ENCODE measurements at regions not wholly inside any gene's neighbourhood (a gene's known extent, or its start where the extent isn't known, plus 50 kb on each side); places are given as distances from the start of the nearest gene placed in this dataset.
A peak's percentile ranks its signal among the peaks of the same experiment; 100 is the strongest.

GRCh38 chr9:92187390-92187789 lies 72.2 kb upstream of the SPTLC1 start:
- no peak overlapping the region for H3K4ac ChIP-seq (ENCODE audit: low read length)
- H3K18ac ChIP-seq (ENCODE audit: low read length) = no peak overlapping the region
- no peak overlapping the region for H3K4me2 ChIP-seq (ENCODE audit: insufficient read depth, low read length, poor library complexity, severe bottlenecking)
- no peak overlapping the region for H2BK12ac ChIP-seq (ENCODE audit: low read length)
- H3K36me3 ChIP-seq (replicated peaks in 1 of 2; ENCODE audit: control insufficient read depth in 2 of 2, insufficient read depth in 2 of 2, low read length in 2 of 2) = no peaks in the 10 kb centered on the region
- no peak overlapping the region for H3K14ac ChIP-seq (ENCODE audit: low read length)
- H3K9me3 ChIP-seq (replicated peaks in 1 of 2; ENCODE audit: control insufficient read depth in 2 of 2, insufficient read depth in 1 of 2, low read depth in 1 of 2, low read length in 2 of 2) = no peaks in the 10 kb centered on the region
- H3K27me3 ChIP-seq (ENCODE audit: control insufficient read depth in 3 of 3, insufficient read depth in 3 of 3, low read depth in 1 of 3, low read length in 3 of 3) = peaks cover 0 to 6% (median 0%) of the 10 kb centered on the region in 3 experiments
- no peak overlapping the region for H2AK5ac ChIP-seq (ENCODE audit: low read depth, low read length)
- no peak overlapping the region for H4K8ac ChIP-seq (ENCODE audit: low read depth, low read length)
- H2AFZ ChIP-seq (ENCODE audit: low read length) = no peak overlapping the region
- H3K27ac ChIP-seq (replicated peaks; ENCODE audit: low read length) = no peak overlapping the region
- no peak overlapping the region for H3K9ac ChIP-seq (ENCODE audit: low read depth, low read length, poor library complexity)
- H4K91ac ChIP-seq (ENCODE audit: low read depth, low read length, poor library complexity) = no peak overlapping the region
- H2BK120ac ChIP-seq (ENCODE audit: low read depth, low read length) = no peak overlapping the region
- H3K4me1 ChIP-seq (ENCODE audit: control insufficient read depth in 2 of 2, insufficient read depth in 1 of 2, low read depth in 1 of 2, low read length in 2 of 2) = peaks cover 9 to 13% of the 10 kb centered on the region in 2 donors
- no peak overlapping the region for H2BK15ac ChIP-seq (ENCODE audit: low read length)
- no peak for DNase-seq (ENCODE audit: low spot score)
- no CpG with 5 or more reads among the region's 3 CpGs for WGBS, 2 donors (ENCODE audit: extremely low coverage in 2 of 2, insufficient read length in 2 of 2, insufficient replicate concordance in 1 of 2)
- H3K23ac ChIP-seq (ENCODE audit: low read depth, low read length, poor library complexity) = no peak overlapping the region
- H2BK5ac ChIP-seq (ENCODE audit: low read length) = no peak overlapping the region
- no peaks in the 10 kb centered on the region for H3K79me1 ChIP-seq (ENCODE audit: low read depth, low read length)
- H3K4me3 ChIP-seq (ENCODE audit: low read length in 2 of 2) = no peak overlapping the region

GRCh38 chr9:92186631-92187030 lies 71.4 kb upstream of the SPTLC1 start:
- peak overlapping the region in 1 of 2 donors; percentile 47 for H3K4me3 ChIP-seq (ENCODE audit: low read length in 2 of 2)
- H2BK120ac ChIP-seq (ENCODE audit: low read depth, low read length) = no peak overlapping the region
- H3K9me3 ChIP-seq (replicated peaks in 1 of 2; ENCODE audit: control insufficient read depth in 2 of 2, insufficient read depth in 1 of 2, low read depth in 1 of 2, low read length in 2 of 2) = peaks cover 2 to 5% of the 10 kb centered on the region in 2 donors
- no peak overlapping the region for H2AFZ ChIP-seq (ENCODE audit: low read length)
- peak overlapping the region; percentile 77 for H2BK12ac ChIP-seq (ENCODE audit: low read length)
- no peak overlapping the region for H3K4ac ChIP-seq (ENCODE audit: low read length)
- H3K18ac ChIP-seq (ENCODE audit: low read length) = no peak overlapping the region
- no peak overlapping the region for H4K91ac ChIP-seq (ENCODE audit: low read depth, low read length, poor library complexity)
- no peak overlapping the region for H3K4me2 ChIP-seq (ENCODE audit: insufficient read depth, low read length, poor library complexity, severe bottlenecking)
- no peaks in the 10 kb centered on the region for H3K36me3 ChIP-seq (replicated peaks in 1 of 2; ENCODE audit: control insufficient read depth in 2 of 2, insufficient read depth in 2 of 2, low read length in 2 of 2)
- peaks cover 0 to 6% (median 0%) of the 10 kb centered on the region in 3 experiments for H3K27me3 ChIP-seq (ENCODE audit: control insufficient read depth in 3 of 3, insufficient read depth in 3 of 3, low read depth in 1 of 3, low read length in 3 of 3)
- no peak overlapping the region for H2BK5ac ChIP-seq (ENCODE audit: low read length)
- no peak overlapping the region for H3K27ac ChIP-seq (replicated peaks; ENCODE audit: low read length)
- H2AK5ac ChIP-seq (ENCODE audit: low read depth, low read length) = no peak overlapping the region
- peaks cover 9 to 13% of the 10 kb centered on the region in 2 donors for H3K4me1 ChIP-seq (ENCODE audit: control insufficient read depth in 2 of 2, insufficient read depth in 1 of 2, low read depth in 1 of 2, low read length in 2 of 2)
- no peak overlapping the region for H2BK15ac ChIP-seq (ENCODE audit: low read length)
- H3K23ac ChIP-seq (ENCODE audit: low read depth, low read length, poor library complexity) = peak overlapping the region; percentile 52
- no peak overlapping the region for H3K9ac ChIP-seq (ENCODE audit: low read depth, low read length, poor library complexity)
- no peak overlapping the region for H4K8ac ChIP-seq (ENCODE audit: low read depth, low read length)
- H3K79me1 ChIP-seq (ENCODE audit: low read depth, low read length) = no peaks in the 10 kb centered on the region
- peak overlapping the region; percentile 86 for H3K14ac ChIP-seq (ENCODE audit: low read length)
- DNase-seq (ENCODE audit: low spot score) = no peak
- WGBS, 2 donors (ENCODE audit: extremely low coverage in 2 of 2, insufficient read length in 2 of 2, insufficient replicate concordance in 1 of 2) = no CpG with 5 or more reads among the region's 7 CpGs

GRCh38 chr9:92185681-92186080 lies 70.5 kb upstream of the SPTLC1 start:
- Histone ChIP-seq H3K27ac (replicated peaks; ENCODE audit: low read length) (no peak overlapping the region), H3K23ac (ENCODE audit: low read depth, low read length, poor library complexity) (no peak overlapping the region), H3K4me1 (ENCODE audit: control insufficient read depth in 2 of 2, insufficient read depth in 1 of 2, low read depth in 1 of 2, low read length in 2 of 2) (peaks cover 9 to 13% of the 10 kb centered on the region in 2 donors), H3K14ac (ENCODE audit: low read length) (no peak overlapping the region), H3K9ac (ENCODE audit: low read depth, low read length, poor library complexity) (no peak overlapping the region), H3K4me3 (ENCODE audit: low read length in 2 of 2) (no peak overlapping the region), H3K79me1 (ENCODE audit: low read depth, low read length) (no peaks in the 10 kb centered on the region), H2BK120ac (ENCODE audit: low read depth, low read length) (no peak overlapping the region), H3K18ac (ENCODE audit: low read length) (no peak overlapping the region), H3K9me3 (replicated peaks in 1 of 2; ENCODE audit: control insufficient read depth in 2 of 2, insufficient read depth in 1 of 2, low read depth in 1 of 2, low read length in 2 of 2) (peaks cover 3 to 6% of the 10 kb centered on the region in 2 donors), H2BK12ac (ENCODE audit: low read length) (no peak overlapping the region), H3K4ac (ENCODE audit: low read length) (no peak overlapping the region), H3K27me3 (ENCODE audit: control insufficient read depth in 3 of 3, insufficient read depth in 3 of 3, low read depth in 1 of 3, low read length in 3 of 3) (peaks cover 0 to 6% (median 0%) of the 10 kb centered on the region in 3 experiments), H2AFZ (ENCODE audit: low read length) (no peak overlapping the region), H3K36me3 (replicated peaks in 1 of 2; ENCODE audit: control insufficient read depth in 2 of 2, insufficient read depth in 2 of 2, low read length in 2 of 2) (no peaks in the 10 kb centered on the region), H3K4me2 (ENCODE audit: insufficient read depth, low read length, poor library complexity, severe bottlenecking) (no peak overlapping the region), H4K8ac (ENCODE audit: low read depth, low read length) (no peak overlapping the region), H2BK5ac (ENCODE audit: low read length) (no peak overlapping the region), H4K91ac (ENCODE audit: low read depth, low read length, poor library complexity) (no peak overlapping the region), H2AK5ac (ENCODE audit: low read depth, low read length) (no peak overlapping the region), H2BK15ac (ENCODE audit: low read length) (no peak overlapping the region)
- WGBS, 2 donors (ENCODE audit: extremely low coverage in 2 of 2, insufficient read length in 2 of 2, insufficient replicate concordance in 1 of 2) = 100% methylated on average over 1 of the region's 5 CpGs; no CpG with 5 or more reads in 1 of the 2 donors
- no peak for DNase-seq (ENCODE audit: low spot score)

GRCh38 chr9:92185096-92185495 lies 69.9 kb upstream of the SPTLC1 start:
- H2AFZ ChIP-seq (ENCODE audit: low read length) = no peak overlapping the region
- no peak overlapping the region for H2BK12ac ChIP-seq (ENCODE audit: low read length)
- H2AK5ac ChIP-seq (ENCODE audit: low read depth, low read length) = no peak overlapping the region
- no peak overlapping the region for H4K8ac ChIP-seq (ENCODE audit: low read depth, low read length)
- H3K9me3 ChIP-seq (replicated peaks in 1 of 2; ENCODE audit: control insufficient read depth in 2 of 2, insufficient read depth in 1 of 2, low read depth in 1 of 2, low read length in 2 of 2) = peaks cover 3 to 6% of the 10 kb centered on the region in 2 donors
- H3K4me3 ChIP-seq (ENCODE audit: low read length in 2 of 2) = no peak overlapping the region
- no peaks in the 10 kb centered on the region for H3K36me3 ChIP-seq (replicated peaks in 1 of 2; ENCODE audit: control insufficient read depth in 2 of 2, insufficient read depth in 2 of 2, low read length in 2 of 2)
- no peak overlapping the region for H3K4me2 ChIP-seq (ENCODE audit: insufficient read depth, low read length, poor library complexity, severe bottlenecking)
- no peak overlapping the region for H2BK5ac ChIP-seq (ENCODE audit: low read length)
- H2BK120ac ChIP-seq (ENCODE audit: low read depth, low read length) = no peak overlapping the region
- no peak overlapping the region for H3K9ac ChIP-seq (ENCODE audit: low read depth, low read length, poor library complexity)
- no peak overlapping the region for H2BK15ac ChIP-seq (ENCODE audit: low read length)
- H3K14ac ChIP-seq (ENCODE audit: low read length) = no peak overlapping the region
- H3K27me3 ChIP-seq (ENCODE audit: control insufficient read depth in 3 of 3, insufficient read depth in 3 of 3, low read depth in 1 of 3, low read length in 3 of 3) = peaks cover 0 to 6% (median 0%) of the 10 kb centered on the region in 3 experiments
- no peak overlapping the region for H4K91ac ChIP-seq (ENCODE audit: low read depth, low read length, poor library complexity)
- no peak overlapping the region for H3K27ac ChIP-seq (replicated peaks; ENCODE audit: low read length)
- no peak for DNase-seq (ENCODE audit: low spot score)
- H3K23ac ChIP-seq (ENCODE audit: low read depth, low read length, poor library complexity) = no peak overlapping the region
- H3K79me1 ChIP-seq (ENCODE audit: low read depth, low read length) = no peaks in the 10 kb centered on the region
- H3K18ac ChIP-seq (ENCODE audit: low read length) = no peak overlapping the region
- peaks cover 6 to 11% of the 10 kb centered on the region in 2 donors for H3K4me1 ChIP-seq (ENCODE audit: control insufficient read depth in 2 of 2, insufficient read depth in 1 of 2, low read depth in 1 of 2, low read length in 2 of 2)
- no CpG with 5 or more reads among the region's 9 CpGs for WGBS, 2 donors (ENCODE audit: extremely low coverage in 2 of 2, insufficient read length in 2 of 2, insufficient replicate concordance in 1 of 2)
- H3K4ac ChIP-seq (ENCODE audit: low read length) = no peak overlapping the region

Data from neuronal stem cell (in vitro differentiated cells).